ENCODE measurements at regions not wholly inside any gene's neighbourhood (a gene's known extent, or its start where the extent isn't known, plus 50 kb on each side); places are given as distances from the start of the nearest gene placed in this dataset.

DNA sequence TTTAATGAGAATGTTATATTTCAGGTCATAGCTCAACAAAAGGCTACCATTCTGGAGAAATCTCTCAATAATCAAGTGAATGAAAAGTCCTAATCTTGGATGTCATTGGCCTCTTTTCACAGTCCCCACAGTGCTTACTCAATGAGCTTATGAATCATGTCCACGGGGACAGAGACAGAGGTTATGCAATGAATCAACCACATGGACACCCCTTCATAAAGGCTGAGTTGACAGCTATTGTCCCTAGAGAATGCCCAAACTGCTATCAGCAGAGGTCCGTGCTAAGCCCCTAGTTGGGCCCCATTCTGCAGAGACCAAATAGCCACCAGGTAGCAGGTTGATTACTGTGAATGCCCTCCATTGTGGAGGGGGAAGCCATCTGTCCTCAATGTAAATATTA lies 158.1 kb downstream of the LHFPL1 start:
- H3K36me3 Mint-ChIP-seq (ENCODE audit: low read depth), result peaks cover 5% of the 10 kb centered on the region
- H3K27ac Mint-ChIP-seq, result no peak overlapping the region
- TF ChIP-seq, protein P1, sequence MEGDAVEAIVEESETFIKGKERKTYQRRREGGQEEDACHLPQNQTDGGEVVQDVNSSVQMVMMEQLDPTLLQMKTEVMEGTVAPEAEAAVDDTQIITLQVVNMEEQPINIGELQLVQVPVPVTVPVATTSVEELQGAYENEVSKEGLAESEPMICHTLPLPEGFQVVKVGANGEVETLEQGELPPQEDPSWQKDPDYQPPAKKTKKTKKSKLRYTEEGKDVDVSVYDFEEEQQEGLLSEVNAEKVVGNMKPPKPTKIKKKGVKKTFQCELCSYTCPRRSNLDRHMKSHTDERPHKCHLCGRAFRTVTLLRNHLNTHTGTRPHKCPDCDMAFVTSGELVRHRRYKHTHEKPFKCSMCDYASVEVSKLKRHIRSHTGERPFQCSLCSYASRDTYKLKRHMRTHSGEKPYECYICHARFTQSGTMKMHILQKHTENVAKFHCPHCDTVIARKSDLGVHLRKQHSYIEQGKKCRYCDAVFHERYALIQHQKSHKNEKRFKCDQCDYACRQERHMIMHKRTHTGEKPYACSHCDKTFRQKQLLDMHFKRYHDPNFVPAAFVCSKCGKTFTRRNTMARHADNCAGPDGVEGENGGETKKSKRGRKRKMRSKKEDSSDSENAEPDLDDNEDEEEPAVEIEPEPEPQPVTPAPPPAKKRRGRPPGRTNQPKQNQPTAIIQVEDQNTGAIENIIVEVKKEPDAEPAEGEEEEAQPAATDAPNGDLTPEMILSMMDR (IDR thresholded peaks at IDR 0.05), result no peak
- no peaks in the 10 kb centered on the region for H3K4me1 Mint-ChIP-seq
- H3K4me3 Mint-ChIP-seq, result no peak overlapping the region
- DNase-seq, result no peak
- peaks cover 17% of the 10 kb centered on the region for H3K9me3 Mint-ChIP-seq
- no peaks in the 10 kb centered on the region for H3K27me3 Mint-ChIP-seq (ENCODE audit: low read depth, poor library complexity)

DNA sequence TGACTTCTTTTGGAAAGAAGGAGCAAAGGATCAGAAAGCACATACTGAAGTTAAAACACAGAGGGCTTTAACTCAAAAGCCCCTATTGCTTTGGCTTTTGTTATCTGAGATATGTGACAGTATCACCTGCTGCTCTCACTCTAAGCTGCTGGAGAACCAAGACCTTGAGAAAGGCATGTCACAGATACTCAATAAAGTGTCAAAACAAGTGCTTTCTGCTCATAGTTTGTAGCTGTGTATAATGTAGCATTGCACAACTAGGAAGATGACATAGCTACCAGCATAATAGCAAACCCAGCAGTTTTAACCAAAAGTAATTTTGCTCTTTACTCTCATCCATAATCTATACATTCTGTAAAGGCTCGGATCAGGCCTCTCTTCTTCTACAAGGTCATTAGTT lies 159.6 kb downstream of the LHFPL1 start:
- H3K27me3 Mint-ChIP-seq (ENCODE audit: low read depth, poor library complexity), result no peaks in the 10 kb centered on the region
- H3K4me1 Mint-ChIP-seq, result no peaks in the 10 kb centered on the region
- peaks cover 23% of the 10 kb centered on the region for H3K9me3 Mint-ChIP-seq
- no peak overlapping the region for H3K4me3 Mint-ChIP-seq
- TF ChIP-seq, protein P1 (IDR thresholded peaks at IDR 0.05), result no peak
- H3K36me3 Mint-ChIP-seq (ENCODE audit: low read depth), result peaks cover 4% of the 10 kb centered on the region
- no peak for DNase-seq
- H3K27ac Mint-ChIP-seq, result no peak overlapping the region

DNA sequence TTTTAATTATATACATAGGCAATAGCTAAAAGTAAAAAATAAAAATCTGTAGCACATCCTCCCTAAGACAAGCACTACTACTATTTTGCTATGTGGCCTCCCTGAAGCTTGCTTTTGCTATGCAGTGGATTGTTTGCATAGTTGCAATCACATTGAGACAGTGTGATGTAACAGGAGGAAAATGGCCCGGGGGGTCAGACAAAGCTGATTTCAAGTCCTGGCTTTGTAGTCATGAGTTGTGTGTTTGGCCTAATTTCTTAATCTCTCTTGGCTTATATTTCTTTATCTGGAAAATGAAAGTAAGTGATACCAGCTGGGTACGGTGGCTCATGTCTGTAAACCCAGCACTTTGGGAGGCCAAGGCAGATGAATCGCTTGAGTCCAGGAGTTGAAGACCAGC lies 166.6 kb downstream of the LHFPL1 start:
- H3K36me3 Mint-ChIP-seq (ENCODE audit: low read depth), result peaks cover 13% of the 10 kb centered on the region
- H3K27ac Mint-ChIP-seq, result no peak overlapping the region
- H3K27me3 Mint-ChIP-seq (ENCODE audit: low read depth, poor library complexity), result no peaks in the 10 kb centered on the region
- no peaks in the 10 kb centered on the region for H3K4me1 Mint-ChIP-seq
- no peak for DNase-seq
- TF ChIP-seq, protein P1 (IDR thresholded peaks at IDR 0.05), result no peak
- H3K4me3 Mint-ChIP-seq, result no peak overlapping the region
- peaks cover 38% of the 10 kb centered on the region for H3K9me3 Mint-ChIP-seq

DNA sequence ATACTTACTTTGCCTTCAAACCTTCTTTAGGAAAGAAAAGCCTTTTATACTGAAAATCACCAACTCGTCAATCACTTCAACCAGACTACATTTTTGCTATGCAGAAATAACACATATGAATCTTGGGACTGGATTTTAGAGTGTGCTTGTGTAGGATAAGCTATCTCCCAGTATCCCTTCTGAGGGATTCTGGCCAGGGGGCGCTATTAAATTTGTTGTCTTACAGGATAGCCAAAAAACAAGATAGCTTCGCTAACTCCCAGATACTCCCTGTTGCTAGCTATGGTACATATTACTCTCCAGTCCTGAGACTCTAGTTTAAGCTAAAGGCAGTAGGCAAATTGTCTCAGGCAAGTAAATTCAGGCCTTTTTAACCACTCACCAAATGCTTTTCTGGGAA lies 167.2 kb downstream of the LHFPL1 start:
- DNase-seq, result no peak
- peaks cover 13% of the 10 kb centered on the region for H3K36me3 Mint-ChIP-seq (ENCODE audit: low read depth)
- TF ChIP-seq, protein P1 (IDR thresholded peaks at IDR 0.05), result no peak
- no peaks in the 10 kb centered on the region for H3K4me1 Mint-ChIP-seq
- H3K27me3 Mint-ChIP-seq (ENCODE audit: low read depth, poor library complexity), result no peaks in the 10 kb centered on the region
- no peak overlapping the region for H3K4me3 Mint-ChIP-seq
- peaks cover 42% of the 10 kb centered on the region for H3K9me3 Mint-ChIP-seq
- no peak overlapping the region for H3K27ac Mint-ChIP-seq

DNA sequence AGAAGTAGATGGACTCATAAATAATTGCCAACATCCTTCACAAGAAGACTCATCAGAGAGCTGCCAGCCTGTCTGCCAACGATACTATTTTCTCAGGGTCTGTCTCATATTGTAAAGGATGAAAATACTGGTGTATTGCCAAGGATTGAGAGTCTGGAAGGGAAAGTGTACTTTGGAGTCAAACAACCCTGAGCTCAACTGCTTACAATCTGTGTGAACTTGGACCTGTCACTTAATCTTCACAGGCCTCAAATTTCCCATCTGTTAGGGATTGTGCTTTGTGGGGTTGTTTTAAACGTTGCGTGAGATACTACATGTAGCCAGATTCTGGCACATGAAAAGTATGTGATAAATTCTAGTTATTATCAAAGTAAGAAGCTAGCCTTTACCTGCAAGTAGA lies 169.1 kb downstream of the LHFPL1 start:
- no peak overlapping the region for H3K27ac Mint-ChIP-seq
- H3K27me3 Mint-ChIP-seq (ENCODE audit: low read depth, poor library complexity), result no peaks in the 10 kb centered on the region
- no peak overlapping the region for H3K4me3 Mint-ChIP-seq
- peaks cover 13% of the 10 kb centered on the region for H3K36me3 Mint-ChIP-seq (ENCODE audit: low read depth)
- peaks cover 32% of the 10 kb centered on the region for H3K9me3 Mint-ChIP-seq
- TF ChIP-seq, protein P1 (IDR thresholded peaks at IDR 0.05), result no peak
- H3K4me1 Mint-ChIP-seq, result no peaks in the 10 kb centered on the region
- DNase-seq, result no peak

DNA sequence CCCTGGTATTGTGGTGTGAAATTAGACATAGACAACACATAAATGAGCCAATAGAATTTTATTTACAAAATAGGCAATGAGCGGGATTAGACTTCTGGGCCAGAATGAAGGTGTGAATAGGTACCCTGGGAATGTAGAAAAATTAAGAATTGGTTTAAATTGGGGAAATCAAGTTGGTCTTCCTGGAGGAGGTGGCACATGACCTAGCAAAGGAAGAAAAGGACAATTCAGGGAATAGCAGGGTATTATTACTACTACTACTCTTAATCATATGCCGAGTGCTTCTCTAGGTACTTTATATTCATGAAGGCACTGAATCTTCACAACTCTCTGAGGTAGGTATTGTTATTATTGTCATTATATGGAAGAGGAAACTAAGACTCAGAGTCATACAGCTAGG lies 202.1 kb downstream of the LHFPL1 start:
- Mint-ChIP-seq H3K27ac (no peak overlapping the region), H3K4me3 (no peak overlapping the region), H3K9me3 (peaks cover 6% of the 10 kb centered on the region), H3K36me3 (ENCODE audit: low read depth) (no peaks in the 10 kb centered on the region), H3K27me3 (ENCODE audit: low read depth, poor library complexity) (peaks cover 2% of the 10 kb centered on the region), H3K4me1 (no peaks in the 10 kb centered on the region)
- TF ChIP-seq, protein P1 (IDR thresholded peaks at IDR 0.05), result no peak
- no peak for DNase-seq

Measured in nephron progenitor cell (in vitro differentiated cells).